NCI-H1092 treated with DMSO at 0.1 percent for 48 hours (cell line): ENCODE measurements at regions not wholly inside any gene's neighbourhood (a gene's known extent, or its start where the extent isn't known, plus 50 kb on each side); places are given as distances from the start of the nearest gene placed in this dataset.

Experiments used
- DNase-seq: peaks from one replicate; lab custom pipeline; 2025; lab: John Stamatoyannopoulos, UW

DNA sequence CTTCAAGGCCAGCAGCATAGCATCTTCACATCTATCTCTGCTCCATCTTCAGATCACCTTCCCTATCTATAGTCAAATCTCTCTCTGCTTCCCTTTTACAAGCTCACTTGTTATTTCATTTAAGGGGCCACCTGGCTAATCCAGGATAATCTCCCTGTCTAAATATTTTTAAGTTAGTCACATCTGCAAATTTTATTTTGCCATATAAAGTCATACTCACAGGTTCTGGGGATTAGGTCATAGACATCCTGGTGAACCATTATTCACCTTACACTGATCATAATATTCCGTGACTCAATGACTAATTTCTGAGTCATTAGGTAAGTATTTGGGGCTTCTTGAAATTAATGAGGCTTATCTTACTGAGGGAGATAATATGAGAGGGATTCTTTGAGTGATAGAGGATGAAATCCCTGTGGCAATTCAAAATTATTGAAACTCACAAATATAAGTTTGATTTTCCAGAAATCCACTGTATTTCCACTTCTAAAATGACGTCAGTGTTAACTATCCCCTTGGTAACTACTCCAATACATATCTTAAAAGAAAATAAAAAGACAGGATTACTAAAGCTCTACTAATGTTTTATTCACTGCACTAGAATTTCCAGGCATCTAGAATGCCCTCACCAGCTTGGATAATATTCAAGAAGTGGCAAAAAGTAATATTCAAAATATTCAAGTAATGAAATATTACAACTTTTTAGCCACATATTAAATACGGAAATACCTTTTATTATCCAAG lies 93.7 kb upstream of the RBMS3 start:
- no peak for DNase-seq

DNA sequence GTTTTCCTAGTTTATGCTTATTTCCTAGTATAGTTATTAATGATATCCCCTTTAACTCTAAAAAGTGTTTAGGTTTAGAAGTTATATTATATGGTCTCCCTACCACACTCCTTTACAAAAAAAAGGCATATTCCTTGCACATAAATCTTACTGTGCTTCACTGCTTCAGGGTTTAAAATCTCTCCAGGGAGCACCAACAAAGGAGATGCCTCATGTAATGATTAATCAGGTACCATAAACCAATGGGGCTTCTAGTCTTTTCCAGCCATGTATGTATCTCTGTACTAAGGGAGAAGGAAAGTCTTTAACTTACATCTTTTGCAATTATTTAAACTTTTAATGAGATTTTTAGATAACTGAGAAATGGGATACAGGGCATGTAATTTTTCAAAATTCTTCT lies 91.5 kb upstream of the RBMS3 start:
- no peak for DNase-seq

DNA sequence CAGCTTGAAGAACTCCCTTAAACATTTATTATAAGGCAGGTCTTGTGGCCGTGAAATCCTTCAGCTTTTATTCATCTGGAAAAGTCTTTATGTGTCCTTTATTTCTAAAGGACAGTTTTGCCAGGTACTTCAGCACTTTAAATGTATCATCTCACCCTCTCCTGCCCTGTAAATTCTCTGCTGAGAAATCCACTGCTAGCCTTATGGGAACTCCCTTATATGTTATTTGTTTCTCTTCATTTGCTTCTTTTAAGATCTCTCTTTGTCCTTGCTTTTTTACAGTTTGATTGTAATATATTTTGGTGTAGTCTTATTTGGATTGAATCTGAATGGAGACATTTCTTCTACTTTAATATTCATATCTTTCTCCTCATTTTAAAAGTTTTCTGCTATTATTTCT lies 86.7 kb upstream of the RBMS3 start:
- DNase-seq, result no peak

DNA sequence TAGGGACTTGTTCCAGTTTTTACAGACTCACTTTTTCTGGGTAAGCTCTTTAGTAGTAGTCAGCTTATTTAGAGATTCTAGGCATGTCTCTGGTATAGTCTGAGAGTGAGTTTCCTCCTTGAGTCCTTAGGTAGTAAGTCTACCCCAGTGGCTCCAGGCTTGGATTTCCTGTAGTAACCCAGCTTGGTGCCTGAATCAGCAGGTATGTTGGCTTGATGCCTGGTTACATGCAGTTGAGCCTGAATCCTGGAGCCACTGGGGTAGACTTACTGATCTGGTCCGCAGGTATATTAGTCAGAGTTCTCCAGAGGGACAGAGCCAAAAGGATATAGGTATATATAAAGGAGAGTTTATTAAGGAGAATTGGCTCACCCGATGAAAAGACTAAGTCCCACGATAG lies 85.8 kb upstream of the RBMS3 start:
- no peak for DNase-seq

DNA sequence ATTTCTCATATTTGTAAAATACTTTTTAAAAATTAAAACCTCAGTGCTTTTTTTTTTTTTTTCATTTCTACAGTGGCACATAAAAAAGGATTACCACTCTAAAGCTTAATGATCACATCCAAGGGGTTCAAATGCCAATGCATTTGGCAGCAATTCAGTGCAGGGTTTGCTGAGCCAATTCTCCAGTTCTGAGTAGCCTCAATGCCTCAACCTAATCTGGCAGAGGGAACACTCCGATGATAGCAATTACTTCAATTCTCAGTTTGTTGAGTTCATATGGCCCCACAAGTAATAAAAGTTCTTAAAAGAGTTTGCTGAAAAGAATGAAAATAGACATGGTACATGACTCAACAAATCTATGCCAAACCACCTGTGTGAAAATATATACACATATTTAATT lies 79.3 kb upstream of the RBMS3 start:
- peak; percentile 74 for DNase-seq

DNA sequence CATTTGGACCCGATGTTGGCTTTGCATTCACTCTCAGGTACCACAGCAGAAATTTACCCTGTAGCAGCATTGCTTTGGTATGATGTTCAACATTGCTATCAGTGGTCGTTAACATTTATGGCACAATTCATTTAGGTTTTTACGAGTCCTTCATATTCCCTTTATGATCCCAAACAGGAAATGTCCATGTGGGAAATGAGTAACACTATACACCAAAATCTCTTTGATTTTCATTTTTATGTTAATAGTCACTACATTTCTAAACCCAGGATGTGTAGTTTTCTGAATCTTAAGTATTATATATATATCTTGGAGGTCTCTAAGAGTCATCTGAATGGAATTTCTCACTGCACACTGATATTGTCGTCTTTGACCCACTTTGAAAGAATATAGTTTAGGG lies 78.5 kb upstream of the RBMS3 start:
- no peak for DNase-seq

DNA sequence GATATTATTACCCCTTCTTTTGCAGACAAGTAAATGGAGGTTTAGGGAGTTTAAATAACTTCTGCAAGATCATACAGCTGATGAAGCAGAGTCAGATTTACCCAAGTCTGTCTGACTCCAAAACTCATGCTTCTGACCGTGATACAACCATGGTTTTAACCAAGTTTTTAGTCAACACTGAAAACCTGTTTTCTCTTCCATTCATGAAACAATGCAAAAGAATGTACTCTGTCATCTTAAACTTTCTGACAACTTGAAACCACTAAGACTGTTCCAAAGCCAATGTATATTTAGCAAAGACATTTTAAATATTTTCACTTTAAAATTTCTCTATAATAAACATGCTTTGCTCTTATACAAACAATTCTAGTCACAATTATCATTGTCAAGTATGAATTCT lies 77.0 kb upstream of the RBMS3 start:
- DNase-seq, result no peak

DNA sequence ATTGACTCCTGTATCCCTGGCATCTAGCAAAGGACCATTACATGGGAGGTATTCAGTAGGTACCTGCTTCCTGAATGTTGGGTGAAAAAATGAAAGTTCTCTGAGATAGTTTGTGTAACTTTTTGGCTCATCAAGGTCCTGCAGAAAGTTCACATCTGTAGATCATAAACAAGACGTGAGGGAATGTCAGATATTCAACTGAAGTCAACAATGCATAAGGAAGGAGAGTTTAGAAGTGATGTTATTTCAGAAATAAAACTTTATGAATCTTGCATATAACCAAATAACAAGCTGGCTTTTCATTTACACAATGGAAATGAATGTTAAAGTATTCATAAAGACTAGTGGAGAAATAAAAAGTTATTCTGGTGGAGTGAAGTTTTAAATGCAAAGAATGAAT lies 73.4 kb upstream of the RBMS3 start:
- no peak for DNase-seq

DNA sequence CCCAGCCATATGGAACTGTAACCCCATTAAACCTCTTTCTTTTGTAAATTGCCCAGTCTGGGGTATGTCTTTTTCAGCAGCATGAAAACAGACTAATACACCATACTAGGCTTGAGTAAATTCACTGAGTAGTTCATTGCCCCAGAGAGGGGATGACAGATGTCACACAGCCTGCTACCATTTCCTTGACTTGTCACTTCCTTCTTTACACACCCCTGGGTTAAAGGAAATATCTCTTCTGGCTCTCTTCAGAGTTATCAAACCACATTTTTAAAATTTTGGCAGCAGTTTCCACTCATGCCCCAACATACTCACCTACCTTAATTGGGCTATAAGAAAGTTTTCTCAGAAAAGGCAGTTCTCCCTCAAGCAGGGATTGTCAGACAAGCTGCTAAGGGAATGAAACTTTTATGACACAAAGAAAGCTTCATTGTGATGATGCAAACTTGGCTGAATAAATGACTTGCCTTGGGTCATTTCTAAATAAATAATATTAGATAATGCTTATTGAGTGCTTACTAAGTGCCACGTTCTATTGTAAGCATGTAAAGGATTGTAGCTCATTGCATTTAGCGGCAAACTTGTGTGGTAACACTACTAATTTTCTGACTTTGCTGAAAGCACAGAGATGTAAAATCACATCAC lies 68.0 kb upstream of the RBMS3 start:
- no peak for DNase-seq

DNA sequence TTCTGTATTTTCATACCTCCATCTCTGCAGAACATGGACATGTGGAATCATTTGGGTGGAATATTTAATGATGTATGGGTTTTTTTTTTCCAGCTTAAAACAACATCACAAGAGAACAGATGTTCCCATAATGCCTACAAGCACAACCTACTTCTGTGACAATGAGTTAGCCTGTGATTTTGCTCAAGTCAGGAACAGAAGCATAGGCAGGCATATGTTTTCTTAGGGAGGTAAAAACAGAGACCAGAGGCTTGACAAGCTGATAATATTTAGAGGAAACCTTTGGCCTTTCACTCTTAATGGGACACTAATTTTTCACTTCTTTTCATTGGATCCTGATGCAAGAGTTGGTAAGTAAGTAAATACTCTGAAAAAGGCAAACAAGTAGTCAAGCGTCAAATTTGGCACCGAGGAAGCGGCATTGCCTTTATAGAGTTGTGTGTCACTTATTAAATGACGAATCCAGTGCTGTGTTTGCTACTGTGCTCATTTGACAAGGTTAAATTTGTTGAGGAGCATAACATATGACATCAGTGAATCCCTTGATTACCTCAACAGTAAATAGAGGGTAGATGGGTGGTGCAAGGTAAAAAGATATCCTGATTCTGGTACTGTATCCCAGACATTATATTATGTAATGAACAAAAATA lies 66.7 kb upstream of the RBMS3 start:
- no peak for DNase-seq

DNA sequence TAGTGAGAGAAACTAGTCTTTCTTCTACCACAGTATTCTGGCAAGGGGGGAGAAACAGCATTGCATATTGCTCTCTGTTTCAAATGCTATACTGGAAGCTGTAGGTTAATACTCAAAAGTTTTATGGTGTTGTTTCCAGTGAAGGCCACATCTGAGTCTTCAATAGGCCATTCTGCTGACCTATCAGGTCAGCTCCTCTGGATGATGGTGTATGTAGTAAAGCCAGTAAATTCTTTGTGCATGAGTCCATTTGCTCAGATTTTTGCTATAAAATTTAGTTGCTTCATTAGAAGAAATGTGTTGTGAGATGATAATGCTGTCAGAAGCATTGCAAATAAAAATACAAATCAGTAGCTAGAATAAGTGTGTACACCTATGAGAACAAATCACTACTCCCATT lies 64.9 kb upstream of the RBMS3 start:
- DNase-seq, result no peak

DNA sequence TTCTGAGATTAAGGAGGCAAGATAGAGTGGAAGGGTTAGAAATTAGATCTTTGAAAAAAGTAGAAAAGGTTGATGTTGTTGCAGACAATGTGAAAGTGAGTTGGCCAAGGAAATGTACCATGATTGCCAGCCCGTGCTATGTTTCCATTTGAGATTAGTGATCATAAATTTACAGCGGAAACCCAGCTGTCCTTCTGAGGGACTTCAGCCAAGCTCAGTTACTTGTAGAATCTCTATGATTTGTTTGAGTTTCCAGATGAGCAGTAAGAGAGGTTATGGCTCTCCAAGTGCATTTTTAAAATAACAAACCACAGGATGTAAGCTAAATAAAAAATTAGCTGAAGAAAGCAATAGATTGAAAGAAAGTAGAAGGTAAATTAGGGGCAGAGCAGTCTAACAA lies 54.2 kb upstream of the RBMS3 start:
- DNase-seq, result peak; percentile 15

DNA sequence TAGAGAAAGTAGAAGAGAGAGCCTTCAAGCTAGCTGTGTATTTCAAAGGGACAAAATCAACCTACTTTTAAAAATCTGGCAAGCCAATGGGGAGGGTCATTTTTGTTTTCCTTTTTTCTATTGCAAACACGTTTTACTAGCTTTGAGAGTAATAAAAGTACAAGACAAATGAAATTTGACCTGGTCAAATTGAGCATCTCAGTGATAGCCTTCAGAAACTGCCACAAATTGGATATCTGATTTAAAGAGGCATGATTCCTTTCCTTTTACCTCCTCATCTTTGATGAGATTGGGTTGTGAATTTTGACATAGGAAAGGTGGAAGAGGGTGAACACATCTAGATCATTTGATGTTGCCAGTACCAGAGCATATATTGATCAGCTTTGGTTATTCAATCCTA lies 53.6 kb upstream of the RBMS3 start:
- DNase-seq, result no peak
